ENCODE measurements at regions not wholly inside any gene's neighbourhood (a gene's known extent, or its start where the extent isn't known, plus 50 kb on each side); places are given as distances from the start of the nearest gene placed in this dataset.

DNA sequence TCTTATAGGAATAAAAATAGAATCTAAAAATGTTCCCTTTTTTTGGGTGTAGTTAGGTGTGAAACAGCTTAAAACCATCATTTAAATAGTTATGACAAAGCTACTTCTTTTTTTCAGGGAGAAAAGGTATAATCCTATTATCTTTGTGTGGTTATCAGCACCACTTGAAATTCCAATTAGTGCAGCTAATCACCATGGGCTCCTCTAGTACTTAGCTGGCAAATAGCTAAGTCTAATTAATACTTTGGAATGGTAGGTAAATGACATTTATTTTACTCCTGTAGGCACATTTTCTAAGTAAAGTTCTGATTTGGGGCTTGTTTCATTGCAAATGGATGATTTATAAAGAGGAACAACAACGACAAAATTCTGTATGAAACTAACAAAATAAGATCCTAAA, 132.6 kb downstream of the OLFM4 start:
- TF ChIP-seq, protein P1, sequence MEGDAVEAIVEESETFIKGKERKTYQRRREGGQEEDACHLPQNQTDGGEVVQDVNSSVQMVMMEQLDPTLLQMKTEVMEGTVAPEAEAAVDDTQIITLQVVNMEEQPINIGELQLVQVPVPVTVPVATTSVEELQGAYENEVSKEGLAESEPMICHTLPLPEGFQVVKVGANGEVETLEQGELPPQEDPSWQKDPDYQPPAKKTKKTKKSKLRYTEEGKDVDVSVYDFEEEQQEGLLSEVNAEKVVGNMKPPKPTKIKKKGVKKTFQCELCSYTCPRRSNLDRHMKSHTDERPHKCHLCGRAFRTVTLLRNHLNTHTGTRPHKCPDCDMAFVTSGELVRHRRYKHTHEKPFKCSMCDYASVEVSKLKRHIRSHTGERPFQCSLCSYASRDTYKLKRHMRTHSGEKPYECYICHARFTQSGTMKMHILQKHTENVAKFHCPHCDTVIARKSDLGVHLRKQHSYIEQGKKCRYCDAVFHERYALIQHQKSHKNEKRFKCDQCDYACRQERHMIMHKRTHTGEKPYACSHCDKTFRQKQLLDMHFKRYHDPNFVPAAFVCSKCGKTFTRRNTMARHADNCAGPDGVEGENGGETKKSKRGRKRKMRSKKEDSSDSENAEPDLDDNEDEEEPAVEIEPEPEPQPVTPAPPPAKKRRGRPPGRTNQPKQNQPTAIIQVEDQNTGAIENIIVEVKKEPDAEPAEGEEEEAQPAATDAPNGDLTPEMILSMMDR (conservative IDR thresholded peaks at IDR 0.05) = no peak
- no peak for TF ChIP-seq ZFX (IDR thresholded peaks at IDR 0.05)
